NCI-H345 (cell line): ENCODE measurements at regions not wholly inside any gene's neighbourhood (a gene's known extent, or its start where the extent isn't known, plus 50 kb on each side); places are given as distances from the start of the nearest gene placed in this dataset.
"Not testable (repeated sequence)": the region's sequence is repeated elsewhere in the genome, so short reads cannot be mapped to it uniquely, and the experiment has no call there.

Source experiments
- DNase-seq: peaks from one replicate; lab custom pipeline; 2025; lab: John Stamatoyannopoulos, UW

- no peak for DNase-seq
Observed at GRCh38 chr18:70420146-70420898, 131.5 kb downstream of the SOCS6 start.

GRCh38 chr18:70419526-70419925 lies 130.7 kb downstream of the SOCS6 start:
- no peak for DNase-seq

- DNase-seq: no peak
Observed at GRCh38 chr18:70418546-70419311, 129.9 kb downstream of the SOCS6 start.

DNA sequence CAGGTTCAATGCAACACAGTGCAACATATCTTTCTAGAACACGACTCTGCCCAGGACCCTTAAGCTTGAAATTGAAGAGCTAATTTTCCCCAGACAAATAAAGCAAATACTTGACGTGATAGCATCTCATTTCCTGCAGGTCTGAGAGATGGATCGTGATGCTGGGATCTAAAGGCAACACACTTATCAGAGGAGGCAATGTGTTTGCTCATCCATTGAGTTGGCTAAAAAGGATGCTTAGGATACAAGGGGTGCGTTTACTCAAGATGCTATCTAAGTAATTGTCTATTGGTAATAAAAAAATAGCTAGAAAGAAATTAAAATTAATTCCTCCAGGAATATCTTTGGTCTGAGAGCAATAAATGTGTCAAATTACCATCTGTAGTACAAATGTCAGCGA lies 129.0 kb downstream of the SOCS6 start:
- peak; percentile 37 for DNase-seq

- DNase-seq: no peak
Observed at GRCh38 chr18:70416496-70416895, 127.7 kb downstream of the SOCS6 start.

GRCh38 chr18:70415823-70416488 lies 127.1 kb downstream of the SOCS6 start:
- peak; percentile 62 for DNase-seq

- DNase-seq: no peak
Observed at GRCh38 chr18:70414315-70414900, 125.6 kb downstream of the SOCS6 start.

DNA sequence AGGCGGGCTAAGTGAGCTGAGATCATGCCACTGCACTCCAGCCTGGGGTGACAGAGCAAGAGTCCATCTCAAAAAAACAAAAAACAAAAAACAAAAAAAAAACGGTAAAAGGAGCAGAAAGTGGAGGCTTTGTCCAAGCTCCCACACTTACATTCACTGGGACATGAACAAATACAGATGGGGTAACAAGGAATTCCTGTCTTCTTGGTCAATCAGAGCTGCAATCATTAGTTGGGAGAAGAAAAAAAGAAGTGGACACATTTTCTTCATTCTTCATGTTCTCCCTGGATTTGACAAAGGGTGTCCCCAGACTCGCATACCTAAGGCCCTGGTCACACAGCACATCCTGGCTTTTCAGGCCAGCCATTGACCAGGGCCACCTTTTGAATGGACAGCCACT lies 124.6 kb downstream of the SOCS6 start:
- no peak for DNase-seq

DNA sequence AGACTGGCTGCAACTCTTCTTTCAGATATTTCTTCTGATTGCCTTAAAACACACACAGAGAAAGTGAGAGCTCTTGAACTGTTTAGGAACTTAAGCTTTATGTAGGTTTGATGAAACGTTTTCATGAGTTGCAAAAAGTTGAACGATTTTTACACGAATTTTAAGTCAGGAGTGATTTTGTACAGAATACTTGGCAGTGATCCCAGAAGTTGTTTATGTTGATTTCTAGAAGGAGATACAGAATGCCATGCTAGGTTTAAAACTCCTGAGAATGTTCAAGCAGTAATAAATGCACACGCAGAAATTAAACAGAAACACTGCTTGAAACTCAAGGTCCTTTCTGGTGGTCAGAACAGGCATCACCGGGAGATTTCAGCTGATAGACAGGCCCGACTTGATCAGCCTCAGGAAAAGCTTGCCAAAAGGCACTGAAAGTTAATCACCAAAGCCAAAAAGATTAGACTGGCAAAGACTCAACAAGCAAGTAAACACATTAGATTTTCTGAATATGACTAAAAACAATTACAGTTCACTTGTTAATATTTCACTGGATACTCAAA lies 123.1 kb downstream of the SOCS6 start:
- DNase-seq: no peak

GRCh38 chr18:70411307-70411706 lies 122.5 kb downstream of the SOCS6 start:
- DNase-seq: no peak

DNA sequence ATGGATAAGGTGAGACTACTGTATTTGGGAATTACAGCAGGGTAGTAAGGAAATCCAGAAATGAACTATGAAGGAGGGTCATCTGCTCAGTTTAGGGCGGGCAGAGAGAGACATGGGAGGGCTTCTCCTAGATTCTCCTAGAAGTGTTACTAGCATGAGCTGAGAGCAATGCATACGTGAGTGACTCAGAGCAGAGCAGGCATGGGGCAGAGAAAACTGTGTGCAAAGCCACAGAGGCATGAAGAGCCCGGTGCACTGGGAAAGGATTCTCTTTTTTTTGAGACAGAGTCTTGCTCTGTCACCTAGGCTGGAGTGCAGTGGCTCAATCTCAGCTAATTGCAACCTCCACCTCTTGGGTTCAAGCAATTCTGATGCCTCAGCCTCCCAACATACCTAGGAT lies 116.2 kb downstream of the SOCS6 start:
- no peak for DNase-seq

DNA sequence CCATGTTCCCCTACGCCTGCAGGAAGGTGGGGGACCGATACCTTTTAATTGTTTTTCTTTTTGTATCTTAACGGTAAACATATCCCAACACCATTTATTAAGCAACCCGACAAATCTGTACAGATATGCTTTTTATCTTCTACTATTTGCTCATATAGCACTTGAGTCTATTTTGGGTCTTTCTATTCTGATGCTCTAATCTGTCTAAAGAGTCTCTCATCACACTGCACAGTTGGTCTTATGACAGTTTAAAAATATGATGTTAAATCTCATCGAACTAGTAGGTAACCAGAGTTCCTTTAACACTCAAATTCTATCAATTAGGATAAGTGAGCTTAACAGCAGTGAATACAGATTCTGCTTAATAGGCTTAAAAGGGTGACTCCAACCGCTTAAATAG lies 111.6 kb downstream of the SOCS6 start:
- DNase-seq: no peak

DNA sequence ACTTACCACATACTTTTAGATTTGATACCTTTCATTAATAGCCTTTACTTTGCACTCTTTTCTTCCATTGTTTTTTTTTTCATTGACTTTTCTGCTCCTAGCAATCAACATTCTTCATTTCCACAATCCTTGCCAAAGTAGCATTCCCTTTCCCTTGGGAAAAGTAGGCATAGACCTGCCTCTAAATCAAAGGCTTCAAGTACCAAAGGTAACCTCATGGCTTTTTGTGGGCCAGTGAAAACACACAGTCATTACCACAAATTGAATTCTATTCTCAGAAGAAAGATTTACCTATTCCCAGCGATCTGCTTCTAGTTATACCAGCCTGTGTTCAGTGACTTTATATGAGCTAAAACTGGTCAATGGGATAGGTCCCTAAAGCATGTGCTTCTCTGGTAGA lies 109.2 kb downstream of the SOCS6 start:
- DNase-seq: no peak

- DNase-seq: no peak
Observed at GRCh38 chr18:70397259-70397925, 108.5 kb downstream of the SOCS6 start.

DNA sequence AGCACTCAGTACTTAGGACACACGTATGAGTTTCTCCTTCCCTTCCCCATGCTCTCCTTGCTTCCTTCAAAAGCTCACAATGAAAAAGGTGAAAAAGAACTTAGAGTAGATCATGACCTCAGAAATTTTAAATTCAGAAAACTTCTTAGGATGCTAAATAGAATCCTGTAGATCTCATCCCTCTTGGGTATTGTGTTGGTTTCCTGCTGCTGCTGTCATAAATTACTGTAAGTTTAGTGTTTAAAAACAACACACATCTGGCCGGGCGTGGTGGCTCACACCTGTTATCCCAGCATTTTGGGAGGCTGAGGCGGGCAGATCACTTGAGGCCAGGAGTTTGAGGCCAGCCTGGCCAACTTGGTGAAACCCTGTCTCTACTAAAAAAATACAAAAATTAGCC lies 106.9 kb downstream of the SOCS6 start:
- DNase-seq: not testable (repeated sequence)

GRCh38 chr18:70394672-70395071 lies 105.8 kb downstream of the SOCS6 start:
- DNase-seq: no peak

- no peak for DNase-seq
Observed at GRCh38 chr18:70390371-70391090, 101.7 kb downstream of the SOCS6 start.

DNA sequence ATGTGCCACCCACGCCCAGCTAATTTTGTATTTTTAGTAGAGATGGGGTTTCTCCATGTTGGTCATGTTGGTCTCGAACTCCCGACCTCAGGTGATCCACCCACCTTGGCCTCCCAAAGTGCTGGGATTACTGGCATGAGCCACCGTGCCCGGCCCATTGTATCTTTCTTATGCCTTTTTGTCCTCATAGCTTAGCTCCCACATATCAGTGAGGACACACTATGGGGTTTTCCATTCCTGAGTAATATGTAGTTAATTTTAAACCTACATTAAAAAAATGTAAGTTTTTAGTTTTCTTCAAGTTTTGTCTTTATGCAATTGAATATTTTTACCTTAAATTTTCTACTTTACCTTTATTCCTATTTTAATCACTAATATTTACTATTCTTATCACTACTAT lies 100.2 kb downstream of the SOCS6 start:
- not testable (repeated sequence) for DNase-seq

DNA sequence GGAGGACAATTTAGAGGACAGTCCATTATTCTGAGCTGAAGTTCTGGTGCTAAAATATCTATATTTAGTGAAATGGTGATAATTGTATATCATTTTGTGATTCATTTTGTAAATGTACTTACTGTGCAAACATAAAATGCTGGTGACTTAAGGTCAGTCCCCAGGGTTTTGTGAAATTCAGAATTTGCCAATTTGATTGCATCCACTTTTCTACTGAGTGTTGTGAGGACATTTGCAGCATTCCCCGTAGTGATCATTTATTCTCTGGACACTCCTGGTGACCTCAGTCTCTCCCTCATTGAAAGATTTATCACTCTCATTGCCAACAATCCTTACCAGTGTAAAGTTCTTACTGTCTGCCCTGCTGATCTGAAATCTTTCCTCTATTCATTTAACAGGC lies 98.2 kb downstream of the SOCS6 start:
- DNase-seq: no peak

DNA sequence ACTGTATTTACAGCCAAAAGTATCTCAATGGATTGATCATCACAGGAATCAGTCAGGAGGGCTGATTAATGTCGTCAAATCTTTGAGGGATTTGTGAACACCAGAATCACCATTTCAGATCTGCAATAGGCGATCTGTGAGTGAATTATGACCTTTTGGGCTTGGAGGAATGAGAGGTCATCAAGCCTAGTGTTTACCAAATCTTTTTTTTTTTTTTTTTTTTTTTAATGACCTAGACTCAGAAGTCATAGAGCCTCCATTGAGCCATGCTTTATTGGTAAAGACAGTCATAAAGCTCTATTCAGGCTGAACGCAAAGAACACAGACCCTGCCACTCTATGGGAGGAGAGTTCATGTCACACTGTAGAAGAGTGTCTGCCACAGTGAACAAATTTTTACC lies 97.7 kb downstream of the SOCS6 start:
- DNase-seq: no peak

DNA sequence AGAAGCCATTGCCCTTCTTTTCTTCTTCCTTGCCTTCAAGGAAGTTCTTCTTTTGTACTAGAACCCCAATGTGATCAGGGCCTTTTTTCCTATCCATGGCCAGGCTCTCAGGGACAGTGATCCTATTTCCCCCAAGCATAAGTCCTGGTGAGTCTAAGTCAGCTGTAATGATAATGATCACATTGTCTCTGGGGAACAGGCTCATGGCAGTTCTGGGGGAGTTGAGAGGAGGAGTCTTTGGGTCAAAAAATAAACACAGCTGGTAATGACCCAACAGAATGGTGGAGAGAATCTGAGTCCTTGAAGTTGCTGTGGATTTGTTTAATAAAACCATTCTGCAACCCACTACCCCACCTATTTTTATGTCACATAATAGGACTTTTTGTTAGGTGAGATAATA lies 96.6 kb downstream of the SOCS6 start:
- no peak for DNase-seq
